Thyroid gland (tissue), 4 donors: ENCODE measurements at regions not wholly inside any gene's neighbourhood (a gene's known extent, or its start where the extent isn't known, plus 50 kb on each side); places are given as distances from the start of the nearest gene placed in this dataset.
A peak's percentile ranks its signal among the peaks of the same experiment; 100 is the strongest.
"Not testable (repeated sequence)": the region's sequence is repeated elsewhere in the genome, so short reads cannot be mapped to it uniquely, and the experiment has no call there.

ENCODE experiments used
- DNase-seq, 2 donors: peaks; one replicate each; pipeline ENCODE4 v3.0.0-alpha.2; 2019
- H3K27ac ChIP-seq, 3 donors: fragments of 200-600 bp; sonication (generic); 1 replicate in 2 of 3; 2 replicates in 1 of 3; pipeline ENCODE4 v1.5.1; 2016 to 2019; ENCODE audit warnings: mild to moderate bottlenecking in 1 of 3, moderate library complexity in 1 of 3
- H3K27me3 ChIP-seq: fragments of 200-600 bp; sonication (generic); one replicate; pipeline ENCODE4 v1.5.1; 2019
- H3K36me3 ChIP-seq, 2 donors: fragments of 200-600 bp; sonication (generic); one replicate each; pipeline ENCODE4 v1.5.1; 2016 to 2019
- H3K4me1 ChIP-seq, 2 donors: fragments of 200-600 bp; sonication (generic); one replicate each; pipeline ENCODE4 v1.5.1; 2017 to 2019
- H3K4me3 ChIP-seq, 3 donors: fragments of 200-600 bp; sonication (generic); replicated peaks in 1 of 3; 1 replicate in 2 of 3; 2 replicates in 1 of 3; pipeline ENCODE4 v1.5.1; 2016; ENCODE audit warnings: mild to moderate bottlenecking in 1 of 3
- H3K9me3 ChIP-seq: fragments of 200-600 bp; sonication (generic); one replicate; pipeline ENCODE4 v1.5.1; 2017
- POLR2A ChIP-seq, 2 donors: fragments of 450-650 bp; IDR thresholded peaks; one replicate each; pipeline ENCODE4 v1.6.1; 2017; ENCODE audit warnings: antibody characterized with exemption in 2 of 2, mild to moderate bottlenecking in 2 of 2, moderate library complexity in 1 of 2
- WGBS, 2 donors: methylation state at CpG; one replicate each; pipeline ENCODE4 v1.1.5; 2017; 5-methylcytosine and 5-hydroxymethylcytosine counted together
- intact Hi-C: fragments of 100-400 bp; cut with DNase I; formaldehyde crosslinking; loops from one replicate; pipeline ENCODE4 v1.15.1; 2023
- TF ChIP-seq, protein P1 (sequence below), 6 experiments: fragments of 200-600 bp in 3 of 6; fragments of 450-650 bp in 3 of 6; sonication (generic) in 3 of 6; IDR thresholded peaks; one replicate each; pipeline ENCODE4 v1.5.1; 2016 to 2019; ENCODE audit warnings: antibody characterized with exemption in 6 of 6, mild to moderate bottlenecking in 2 of 6, inconsistent platforms in 1 of 6, moderate library complexity in 1 of 6

DNA sequence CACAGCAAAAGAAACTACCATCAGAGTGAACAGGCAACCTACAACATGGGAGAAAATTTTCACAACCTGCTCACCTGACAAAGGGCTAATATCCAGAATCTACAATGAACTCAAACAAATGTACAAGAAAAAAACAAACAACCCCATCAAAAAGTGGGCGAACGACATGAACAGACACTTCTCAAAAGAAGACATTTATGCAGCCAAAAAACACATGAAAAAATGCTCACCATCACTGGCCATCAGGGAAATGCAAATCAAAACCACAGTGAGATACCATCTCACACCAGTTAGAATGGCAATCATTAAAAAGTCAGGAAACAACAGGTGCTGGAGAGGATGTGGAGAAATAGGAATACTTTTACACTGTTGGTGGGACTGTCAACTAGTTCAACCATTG, 207.8 kb downstream of the USP6NL start:
- H3K4me3 ChIP-seq, intact Hi-C loops, H3K4me1 ChIP-seq, DNase-seq, H3K9me3 ChIP-seq, H3K36me3 ChIP-seq, H3K27ac ChIP-seq, H3K27me3 ChIP-seq: not testable (repeated sequence)
- 100% methylated on average over 1 of the region's 2 CpGs; no CpG with 5 or more reads in 1 of the 2 donors for WGBS, 2 donors

DNA sequence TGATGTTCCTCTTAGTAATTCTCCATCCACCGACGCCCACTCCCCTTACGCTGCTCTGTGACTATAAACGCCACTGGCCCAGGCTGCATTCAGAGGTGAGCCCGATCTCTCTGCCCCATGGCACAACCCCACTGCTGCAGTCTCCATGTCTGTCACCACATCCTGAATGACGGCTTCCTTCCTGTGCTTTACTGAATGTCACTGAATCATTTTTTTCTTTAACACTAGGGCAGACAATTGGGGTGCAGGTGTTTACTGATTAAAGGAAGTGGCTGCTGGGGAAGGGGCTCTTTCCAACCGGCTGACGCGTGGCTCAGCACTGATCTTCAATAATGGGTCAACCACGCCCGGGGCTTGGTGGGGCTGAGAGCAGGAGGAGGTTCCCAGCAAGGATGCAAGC, 208.3 kb downstream of the USP6NL start:
- H3K9me3 ChIP-seq = no peaks in the 10 kb centered on the region
- no peak overlapping the region for H3K27ac ChIP-seq
- TF ChIP-seq, protein P1, sequence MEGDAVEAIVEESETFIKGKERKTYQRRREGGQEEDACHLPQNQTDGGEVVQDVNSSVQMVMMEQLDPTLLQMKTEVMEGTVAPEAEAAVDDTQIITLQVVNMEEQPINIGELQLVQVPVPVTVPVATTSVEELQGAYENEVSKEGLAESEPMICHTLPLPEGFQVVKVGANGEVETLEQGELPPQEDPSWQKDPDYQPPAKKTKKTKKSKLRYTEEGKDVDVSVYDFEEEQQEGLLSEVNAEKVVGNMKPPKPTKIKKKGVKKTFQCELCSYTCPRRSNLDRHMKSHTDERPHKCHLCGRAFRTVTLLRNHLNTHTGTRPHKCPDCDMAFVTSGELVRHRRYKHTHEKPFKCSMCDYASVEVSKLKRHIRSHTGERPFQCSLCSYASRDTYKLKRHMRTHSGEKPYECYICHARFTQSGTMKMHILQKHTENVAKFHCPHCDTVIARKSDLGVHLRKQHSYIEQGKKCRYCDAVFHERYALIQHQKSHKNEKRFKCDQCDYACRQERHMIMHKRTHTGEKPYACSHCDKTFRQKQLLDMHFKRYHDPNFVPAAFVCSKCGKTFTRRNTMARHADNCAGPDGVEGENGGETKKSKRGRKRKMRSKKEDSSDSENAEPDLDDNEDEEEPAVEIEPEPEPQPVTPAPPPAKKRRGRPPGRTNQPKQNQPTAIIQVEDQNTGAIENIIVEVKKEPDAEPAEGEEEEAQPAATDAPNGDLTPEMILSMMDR (IDR thresholded peaks at IDR 0.05) = no peak
- no peak for TF ChIP-seq POLR2A (IDR thresholded peaks at IDR 0.05)
- intact Hi-C loops = no loop called here
- DNase-seq = no peak
- WGBS, 2 donors = 83 to 85% methylated on average over 11 of the region's 11 CpGs
- no peaks in the 10 kb centered on the region for H3K27me3 ChIP-seq
- no peak overlapping the region for H3K4me3 ChIP-seq
- no peaks in the 10 kb centered on the region for H3K36me3 ChIP-seq
- peaks cover 0 to 4% of the 10 kb centered on the region in 2 donors for H3K4me1 ChIP-seq

- no peaks in the 10 kb centered on the region for H3K9me3 ChIP-seq
- no peaks in the 10 kb centered on the region for H3K36me3 ChIP-seq
- no peaks in the 10 kb centered on the region for H3K27me3 ChIP-seq
- no peak overlapping the region for H3K27ac ChIP-seq
- DNase-seq = no peak
- no peak overlapping the region for H3K4me3 ChIP-seq
- intact Hi-C loops = no loop called here
- 96 to 100% methylated on average over 2 of the region's 2 CpGs for WGBS, 2 donors
- no peak for TF ChIP-seq POLR2A (IDR thresholded peaks at IDR 0.05)
- TF ChIP-seq, protein P1 (IDR thresholded peaks at IDR 0.05) = no peak
- H3K4me1 ChIP-seq = peaks cover 0 to 4% of the 10 kb centered on the region in 2 donors
Measured at GRCh38 chr10:11402392-11402791, 209.1 kb downstream of the USP6NL start.

DNA sequence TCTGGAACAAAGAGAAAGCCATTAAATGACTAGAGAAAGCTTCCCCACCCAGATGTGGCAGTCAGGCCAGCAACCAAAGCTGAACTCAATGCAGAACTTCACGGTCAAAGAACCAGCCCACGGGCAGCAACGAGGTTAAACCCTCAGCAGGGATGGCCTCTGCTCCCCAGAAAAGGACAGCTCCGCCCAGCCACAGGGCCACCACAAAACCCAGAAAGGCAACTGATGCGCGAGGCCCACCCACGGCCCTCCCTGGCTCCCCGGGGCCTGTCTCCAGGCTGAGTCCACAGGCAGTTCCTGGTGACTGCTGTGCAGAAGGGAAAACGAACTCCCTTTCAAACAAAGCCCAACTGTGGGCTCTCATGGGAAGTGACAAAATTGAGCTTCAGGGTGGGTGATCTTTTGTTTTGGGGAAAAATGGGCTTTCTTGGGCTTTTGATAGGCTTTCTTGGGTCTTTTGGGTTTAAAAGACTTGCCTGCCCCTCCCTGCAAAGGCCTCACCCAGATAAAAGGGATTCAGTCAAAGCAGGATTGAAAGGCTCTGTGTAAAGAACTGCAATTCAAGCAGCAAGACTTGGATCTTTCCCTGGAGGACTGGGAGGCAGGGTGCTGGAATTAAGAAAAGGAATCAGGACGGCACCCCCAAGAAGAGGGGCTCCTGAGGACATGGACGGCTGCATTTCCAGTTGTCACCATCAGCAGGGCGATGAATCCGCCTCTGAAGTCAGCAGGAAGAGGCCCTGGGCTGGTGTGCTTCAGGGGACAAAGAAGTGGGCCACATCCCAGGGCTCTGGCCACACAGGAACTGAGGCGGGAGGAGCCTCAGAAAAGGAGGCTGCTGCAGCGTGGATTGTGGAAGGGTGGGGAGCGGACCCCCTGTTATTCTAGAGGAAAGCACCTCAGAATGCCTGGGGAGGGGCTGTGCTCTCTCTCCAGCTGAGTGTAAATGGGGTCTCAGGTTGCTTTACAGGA, 209.9 kb downstream of the USP6NL start:
- no peaks in the 10 kb centered on the region for H3K27me3 ChIP-seq
- WGBS, 2 donors = 64 to 68% methylated on average over 10 to 16 of the region's 16 CpGs
- TF ChIP-seq, protein P1 (IDR thresholded peaks at IDR 0.05) = no peak
- TF ChIP-seq POLR2A (IDR thresholded peaks at IDR 0.05) = no peak
- intact Hi-C loops = no loop called here
- H3K4me3 ChIP-seq = no peak overlapping the region
- no peaks in the 10 kb centered on the region for H3K9me3 ChIP-seq
- H3K4me1 ChIP-seq = peaks cover 0 to 4% of the 10 kb centered on the region in 2 donors
- no peaks in the 10 kb centered on the region for H3K36me3 ChIP-seq
- no peak overlapping the region for H3K27ac ChIP-seq
- DNase-seq = no peak

DNA sequence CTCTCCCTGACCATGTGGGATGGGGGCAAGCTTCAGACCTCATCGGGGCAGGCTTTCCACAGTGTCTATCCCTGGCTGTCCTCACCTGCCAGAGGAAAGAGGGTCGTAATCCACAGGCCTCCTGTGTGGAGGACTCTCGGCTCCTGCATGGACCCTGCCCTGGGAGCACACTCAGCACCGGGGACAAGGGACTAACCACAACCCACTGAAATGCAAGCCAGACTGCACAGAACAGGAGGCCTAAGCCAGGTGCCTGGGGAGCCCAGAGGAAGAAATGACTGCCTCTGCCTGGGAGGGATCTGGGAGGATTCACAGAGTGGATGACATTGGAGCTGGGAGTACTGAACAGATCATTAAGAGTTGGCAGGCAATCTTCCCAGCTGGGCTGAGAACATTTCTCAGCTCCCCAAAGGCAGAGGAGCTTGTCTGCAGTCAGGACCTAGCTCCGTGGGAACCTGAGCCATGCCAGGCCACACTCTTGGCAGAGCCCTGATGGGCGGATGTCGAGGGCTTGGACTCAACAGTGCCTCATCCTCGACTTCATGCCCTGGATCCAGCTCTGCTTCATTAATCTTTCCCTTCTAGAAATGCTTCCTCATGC, 213.4 kb downstream of the USP6NL start:
- Histone ChIP-seq H3K27me3 (no peaks in the 10 kb centered on the region), H3K9me3 (no peaks in the 10 kb centered on the region), H3K27ac (no peak overlapping the region), H3K36me3 (no peaks in the 10 kb centered on the region), H3K4me1 (peaks cover 0 to 4% of the 10 kb centered on the region in 2 donors), H3K4me3 (no peak overlapping the region)
- TF ChIP-seq, protein P1 (IDR thresholded peaks at IDR 0.05) = no peak
- no peak for TF ChIP-seq POLR2A (IDR thresholded peaks at IDR 0.05)
- intact Hi-C loops = no loop called here
- DNase-seq = peak in 1 of 2 donors; percentile 11
- 41 to 55% methylated on average over 4 to 8 of the region's 8 CpGs for WGBS, 2 donors
